Suprapubic skin (tissue), 4 donors: ENCODE measurements at regions not wholly inside any gene's neighbourhood (a gene's known extent, or its start where the extent isn't known, plus 50 kb on each side); places are given as distances from the start of the nearest gene placed in this dataset.

Experiments
- DNase-seq, 2 donors: peaks; one replicate each; pipeline ENCODE4 v3.0.0-alpha.2; 2019; ENCODE audit warnings: low spot score in 2 of 2
- H3K27ac ChIP-seq: fragments of 200-600 bp; sonication (generic); one replicate; pipeline ENCODE4 v1.5.1; 2019
- H3K27me3 ChIP-seq: fragments of 200-600 bp; sonication (generic); one replicate; pipeline ENCODE4 v1.5.1; 2019
- H3K36me3 ChIP-seq: fragments of 200-600 bp; sonication (generic); one replicate; pipeline ENCODE4 v1.5.1; 2019
- H3K4me1 ChIP-seq: fragments of 200-600 bp; sonication (generic); one replicate; pipeline ENCODE4 v1.5.1; 2019
- H3K4me3 ChIP-seq: fragments of 200-600 bp; sonication (generic); one replicate; pipeline ENCODE4 v1.5.1; 2019; ENCODE audit warnings: mild to moderate bottlenecking
- H3K9me3 ChIP-seq: fragments of 200-600 bp; sonication (generic); one replicate; pipeline ENCODE4 v1.5.1; 2019
- EP300 ChIP-seq: sonication (generic); formaldehyde crosslinking; IDR thresholded peaks from one replicate; pipeline ENCODE4 v1.6.1; 2017; ENCODE audit warnings: antibody characterized with exemption
- POLR2A ChIP-seq, 2 donors: fragments of 450-650 bp; IDR thresholded peaks; one replicate each; pipeline ENCODE4 v1.6.1; 2017; ENCODE audit warnings: antibody characterized with exemption in 2 of 2, mild to moderate bottlenecking in 2 of 2, moderate library complexity in 2 of 2
- POLR2AphosphoS5 ChIP-seq, 3 donors: sonication (generic); formaldehyde crosslinking; IDR thresholded peaks; one replicate each; pipeline ENCODE4 v1.6.1; 2017; ENCODE audit warnings: antibody characterized with exemption in 3 of 3
- WGBS: methylation state at CpG from one replicate; pipeline ENCODE4 v1.1.5; 2018; 5-methylcytosine and 5-hydroxymethylcytosine counted together
- TF ChIP-seq, protein P1 (sequence below), 2 donors: fragments of 200-600 bp in 1 of 2; fragments of 450-650 bp in 1 of 2; sonication (generic) in 1 of 2; IDR thresholded peaks; one replicate each; pipeline ENCODE4 v1.5.1; 2016 to 2019; ENCODE audit warnings: antibody characterized with exemption in 2 of 2, mild to moderate bottlenecking in 1 of 2, moderate library complexity in 1 of 2

DNA sequence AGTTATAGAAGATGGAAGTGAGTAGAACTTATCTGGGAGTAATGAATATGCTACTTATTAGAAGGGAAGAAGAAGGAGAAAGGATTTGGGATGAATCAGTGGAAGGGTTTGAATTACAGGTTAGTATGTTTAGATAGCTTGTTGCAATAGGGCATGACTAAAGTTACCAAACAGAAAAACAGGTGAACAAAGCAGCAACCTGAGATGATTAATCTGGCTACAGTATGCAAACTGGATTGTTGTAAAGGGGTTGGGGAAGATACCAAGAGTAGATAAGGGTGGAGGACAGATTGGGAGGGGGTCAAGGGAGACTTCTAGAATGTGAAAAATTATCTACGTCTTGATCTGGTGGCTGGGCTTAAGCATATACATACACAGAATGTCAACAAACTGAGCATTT, 73.4 kb upstream of the CLEC14A start:
- H3K36me3 ChIP-seq, result no peaks in the 10 kb centered on the region
- TF ChIP-seq POLR2AphosphoS5 (IDR thresholded peaks at IDR 0.05) (no peak), POLR2A (IDR thresholded peaks at IDR 0.05) (no peak), EP300 (no peak)
- TF ChIP-seq, protein P1, sequence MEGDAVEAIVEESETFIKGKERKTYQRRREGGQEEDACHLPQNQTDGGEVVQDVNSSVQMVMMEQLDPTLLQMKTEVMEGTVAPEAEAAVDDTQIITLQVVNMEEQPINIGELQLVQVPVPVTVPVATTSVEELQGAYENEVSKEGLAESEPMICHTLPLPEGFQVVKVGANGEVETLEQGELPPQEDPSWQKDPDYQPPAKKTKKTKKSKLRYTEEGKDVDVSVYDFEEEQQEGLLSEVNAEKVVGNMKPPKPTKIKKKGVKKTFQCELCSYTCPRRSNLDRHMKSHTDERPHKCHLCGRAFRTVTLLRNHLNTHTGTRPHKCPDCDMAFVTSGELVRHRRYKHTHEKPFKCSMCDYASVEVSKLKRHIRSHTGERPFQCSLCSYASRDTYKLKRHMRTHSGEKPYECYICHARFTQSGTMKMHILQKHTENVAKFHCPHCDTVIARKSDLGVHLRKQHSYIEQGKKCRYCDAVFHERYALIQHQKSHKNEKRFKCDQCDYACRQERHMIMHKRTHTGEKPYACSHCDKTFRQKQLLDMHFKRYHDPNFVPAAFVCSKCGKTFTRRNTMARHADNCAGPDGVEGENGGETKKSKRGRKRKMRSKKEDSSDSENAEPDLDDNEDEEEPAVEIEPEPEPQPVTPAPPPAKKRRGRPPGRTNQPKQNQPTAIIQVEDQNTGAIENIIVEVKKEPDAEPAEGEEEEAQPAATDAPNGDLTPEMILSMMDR (IDR thresholded peaks at IDR 0.05), result no peak
- no peaks in the 10 kb centered on the region for H3K9me3 ChIP-seq

DNA sequence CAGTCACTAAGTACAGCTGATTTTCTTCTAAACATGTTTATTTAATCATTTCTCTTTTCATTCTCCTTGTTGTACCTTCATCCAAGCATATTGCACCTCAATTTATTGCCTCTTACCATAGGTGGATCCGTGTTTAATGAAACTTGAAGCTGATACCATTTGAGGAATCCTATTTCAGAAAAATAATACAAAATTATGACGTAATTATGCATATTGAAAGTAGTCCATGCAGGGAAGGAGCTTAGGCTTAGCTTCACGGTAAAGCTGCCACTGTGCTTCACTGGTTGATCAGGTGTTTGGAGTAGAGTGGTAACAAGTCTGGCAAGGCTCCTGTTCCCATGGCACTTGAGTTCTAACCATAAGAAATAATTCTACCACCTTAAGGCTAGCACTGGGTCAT, 61.0 kb upstream of the CLEC14A start:
- Histone ChIP-seq H3K4me1 (no peaks in the 10 kb centered on the region), H3K27ac (no peak overlapping the region), H3K4me3 (no peak overlapping the region), H3K27me3 (no peaks in the 10 kb centered on the region), H3K36me3 (no peaks in the 10 kb centered on the region), H3K9me3 (no peaks in the 10 kb centered on the region)
- TF ChIP-seq, protein P1 (IDR thresholded peaks at IDR 0.05), result no peak
- TF ChIP-seq POLR2AphosphoS5 (IDR thresholded peaks at IDR 0.05) (no peak), POLR2A (IDR thresholded peaks at IDR 0.05) (no peak), EP300 (no peak)
- DNase-seq, result no peak
- WGBS, result 82% methylated on average over 3 of the region's 3 CpGs

More for the DNA sequence above, 73.4 kb upstream of the CLEC14A start:
- 84% methylated on average over 1 of the region's 1 CpG for WGBS
- Histone ChIP-seq H3K4me1 (no peaks in the 10 kb centered on the region), H3K27me3 (no peaks in the 10 kb centered on the region), H3K4me3 (no peak overlapping the region), H3K27ac (no peak overlapping the region)
- no peak for DNase-seq

DNA sequence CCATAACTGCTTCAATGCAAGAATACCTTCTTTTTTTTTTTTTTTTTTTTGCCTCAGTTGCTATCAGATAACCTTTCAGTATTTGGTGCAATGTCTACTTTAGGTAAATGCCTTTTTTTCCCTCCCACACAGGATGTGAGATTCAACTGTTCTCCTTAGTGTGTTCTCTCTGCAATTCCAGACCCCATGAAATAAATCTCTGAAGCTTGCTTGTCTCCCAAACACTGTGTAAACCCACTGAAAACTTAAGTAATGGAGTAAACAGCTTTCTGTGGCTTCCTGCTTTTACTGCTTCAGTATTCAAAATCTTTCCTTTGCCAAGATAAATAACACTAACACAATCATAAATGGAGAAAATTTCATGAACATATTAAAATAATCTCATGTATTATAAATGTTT, 55.8 kb upstream of the CLEC14A start:
- no peaks in the 10 kb centered on the region for H3K27me3 ChIP-seq
- TF ChIP-seq POLR2AphosphoS5 (IDR thresholded peaks at IDR 0.05), result no peak
- TF ChIP-seq, protein P1 (IDR thresholded peaks at IDR 0.05), result no peak
- TF ChIP-seq EP300, result no peak
- TF ChIP-seq POLR2A (IDR thresholded peaks at IDR 0.05), result no peak
- DNase-seq, result no peak
- no peaks in the 10 kb centered on the region for H3K9me3 ChIP-seq
- H3K36me3 ChIP-seq, result no peaks in the 10 kb centered on the region
- no peaks in the 10 kb centered on the region for H3K4me1 ChIP-seq
- no peak overlapping the region for H3K27ac ChIP-seq
- H3K4me3 ChIP-seq, result no peak overlapping the region

DNA sequence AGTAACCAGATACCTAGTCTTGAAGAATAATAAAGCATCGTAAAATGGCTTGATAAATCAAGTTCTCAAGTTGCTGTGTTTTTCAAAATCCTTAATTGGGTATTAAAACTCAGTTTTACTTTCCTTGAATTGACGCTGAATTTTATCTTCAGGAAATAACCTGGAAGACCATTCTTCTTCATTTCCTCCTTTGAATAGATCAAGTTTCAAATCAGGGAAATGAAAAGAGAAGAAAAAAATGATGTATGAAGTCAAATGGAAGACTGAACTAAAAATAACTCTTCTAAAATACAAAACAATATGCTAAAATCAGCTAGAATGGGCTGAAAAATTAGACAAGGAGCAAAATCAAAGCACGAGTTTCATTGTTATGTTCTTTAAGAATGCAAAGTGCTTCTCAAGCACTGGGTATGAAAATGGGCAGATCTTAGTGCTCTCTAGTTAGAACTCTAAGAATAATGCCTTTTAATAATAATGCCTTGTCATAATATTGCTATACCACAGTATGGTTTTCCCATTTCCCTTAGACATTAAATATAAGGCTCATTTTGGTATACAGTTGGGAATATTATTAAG, 54.6 kb upstream of the CLEC14A start:
- Histone ChIP-seq H3K36me3 (no peaks in the 10 kb centered on the region), H3K27ac (no peak overlapping the region), H3K9me3 (no peaks in the 10 kb centered on the region), H3K27me3 (no peaks in the 10 kb centered on the region), H3K4me1 (no peaks in the 10 kb centered on the region), H3K4me3 (no peak overlapping the region)
- 56% methylated on average over 3 of the region's 3 CpGs for WGBS
- no peak for TF ChIP-seq POLR2A (IDR thresholded peaks at IDR 0.05)
- no peak for TF ChIP-seq POLR2AphosphoS5 (IDR thresholded peaks at IDR 0.05)
- no peak for TF ChIP-seq EP300
- TF ChIP-seq, protein P1 (IDR thresholded peaks at IDR 0.05), result no peak
- no peak for DNase-seq

DNA sequence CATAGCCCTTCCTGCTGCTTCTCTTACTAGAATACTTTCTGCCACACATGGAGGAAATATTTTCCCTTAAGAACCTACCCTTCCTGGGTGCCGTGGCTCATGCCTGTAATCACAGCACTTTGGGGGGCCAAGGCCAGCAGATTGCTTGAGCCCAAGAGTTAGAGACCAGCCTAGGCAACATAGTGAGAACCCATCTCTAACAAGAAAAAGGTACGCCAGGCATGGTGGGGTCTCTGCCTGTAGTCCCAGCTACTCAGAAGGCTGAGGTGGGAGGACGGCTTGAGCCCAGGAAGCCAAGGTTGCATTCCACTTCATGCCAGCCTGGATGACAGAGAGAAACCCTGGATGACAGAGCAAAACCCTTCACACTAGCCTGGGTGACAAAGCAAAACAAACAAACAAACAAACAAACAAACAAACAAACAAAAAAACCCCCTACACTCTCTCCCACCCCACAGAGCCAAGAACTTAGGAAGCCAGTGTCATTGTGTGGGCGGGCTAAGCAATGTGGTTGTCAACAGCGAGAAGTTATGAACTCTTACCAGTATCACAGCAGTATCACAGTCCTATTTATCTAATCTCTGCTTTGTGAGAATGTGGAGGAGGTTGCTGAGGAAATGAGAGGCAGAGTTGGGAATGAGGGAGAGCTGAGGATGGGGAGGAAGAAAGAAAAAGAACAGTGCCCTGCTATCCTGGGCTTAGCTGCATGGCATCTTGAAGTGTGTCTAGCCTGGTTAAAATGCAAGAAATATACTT, 53.8 kb upstream of the CLEC14A start:
- 86% methylated on average over 5 of the region's 5 CpGs for WGBS
- no peaks in the 10 kb centered on the region for H3K36me3 ChIP-seq
- H3K27me3 ChIP-seq, result no peaks in the 10 kb centered on the region
- DNase-seq, result no peak
- no peak for TF ChIP-seq POLR2A (IDR thresholded peaks at IDR 0.05)
- no peak for TF ChIP-seq EP300
- no peak for TF ChIP-seq POLR2AphosphoS5 (IDR thresholded peaks at IDR 0.05)
- TF ChIP-seq, protein P1 (IDR thresholded peaks at IDR 0.05), result no peak
- H3K9me3 ChIP-seq, result no peaks in the 10 kb centered on the region
- no peak overlapping the region for H3K4me3 ChIP-seq
- H3K27ac ChIP-seq, result no peak overlapping the region
- H3K4me1 ChIP-seq, result no peaks in the 10 kb centered on the region
